ENCODE measurements at regions not wholly inside any gene's neighbourhood (a gene's known extent, or its start where the extent isn't known, plus 50 kb on each side); places are given as distances from the start of the nearest gene placed in this dataset.
A peak's percentile ranks its signal among the peaks of the same experiment; 100 is the strongest.

GRCh38 chr11:104618954-104619353 lies 279.3 kb downstream of the CASP12 start:
- no peaks in the 10 kb centered on the region for H3K27me3 Mint-ChIP-seq
- no peak overlapping the region for H3K4me3 Mint-ChIP-seq
- no peak for ATAC-seq (replicated peaks)
- DNase-seq: no peak
- peaks cover 0 to 2% of the 10 kb centered on the region in 2 donors for H3K4me1 Mint-ChIP-seq (ENCODE audit: low read depth in 2 of 2)
- H3K27ac Mint-ChIP-seq: no peak overlapping the region
- H3K36me3 Mint-ChIP-seq (ENCODE audit: insufficient read depth): no peaks in the 10 kb centered on the region
- no peaks in the 10 kb centered on the region for H3K9me3 Mint-ChIP-seq

- no peaks in the 10 kb centered on the region for H3K4me1 Mint-ChIP-seq (ENCODE audit: low read depth in 2 of 2)
- H3K27me3 Mint-ChIP-seq: no peaks in the 10 kb centered on the region
- H3K9me3 Mint-ChIP-seq: no peaks in the 10 kb centered on the region
- DNase-seq (no peak), ATAC-seq (replicated peaks) (no peak)
- H3K27ac Mint-ChIP-seq: no peak overlapping the region
- no peak overlapping the region for H3K4me3 Mint-ChIP-seq
- H3K36me3 Mint-ChIP-seq (ENCODE audit: insufficient read depth): no peaks in the 10 kb centered on the region
These were observed 283.3 kb downstream of the CASP12 start for GRCh38 chr11:104614961-104615360.

- no peak for ATAC-seq (replicated peaks)
- Mint-ChIP-seq H3K27ac (no peak overlapping the region), H3K36me3 (ENCODE audit: insufficient read depth) (no peaks in the 10 kb centered on the region), H3K4me3 (no peak overlapping the region), H3K4me1 (ENCODE audit: low read depth in 2 of 2) (peaks cover 2 to 3% of the 10 kb centered on the region in 2 donors), H3K27me3 (no peaks in the 10 kb centered on the region), H3K9me3 (no peaks in the 10 kb centered on the region)
- DNase-seq: no peak
These were observed 284.1 kb downstream of the CASP12 start for GRCh38 chr11:104614117-104614680.

- Mint-ChIP-seq H3K4me1 (ENCODE audit: low read depth in 2 of 2) (peaks cover 2 to 3% of the 10 kb centered on the region in 2 donors), H3K4me3 (no peak overlapping the region), H3K27ac (no peak overlapping the region), H3K27me3 (no peaks in the 10 kb centered on the region), H3K9me3 (no peaks in the 10 kb centered on the region), H3K36me3 (ENCODE audit: insufficient read depth) (no peaks in the 10 kb centered on the region)
- ATAC-seq (replicated peaks): no peak
- DNase-seq: no peak
These were observed 287.6 kb downstream of the CASP12 start for GRCh38 chr11:104610635-104611034.

GRCh38 chr11:104609311-104610085 lies 288.8 kb downstream of the CASP12 start:
- ATAC-seq (replicated peaks) (peak; percentile 99), DNase-seq (peak; percentile 23 to 42 (median 27))
- Mint-ChIP-seq H3K9me3 (no peaks in the 10 kb centered on the region), H3K36me3 (ENCODE audit: insufficient read depth) (no peaks in the 10 kb centered on the region), H3K4me1 (ENCODE audit: low read depth in 2 of 2) (peaks cover 2 to 3% of the 10 kb centered on the region in 2 donors), H3K4me3 (no peak overlapping the region), H3K27me3 (no peaks in the 10 kb centered on the region), H3K27ac (peak overlapping the region in 1 of 2 donors; percentile 82)

GRCh38 chr11:104602643-104603042 lies 295.6 kb downstream of the CASP12 start:
- Mint-ChIP-seq H3K4me1 (ENCODE audit: low read depth in 2 of 2) (no peaks in the 10 kb centered on the region), H3K9me3 (no peaks in the 10 kb centered on the region), H3K27me3 (no peaks in the 10 kb centered on the region), H3K36me3 (ENCODE audit: insufficient read depth) (no peaks in the 10 kb centered on the region), H3K4me3 (no peak overlapping the region), H3K27ac (no peak overlapping the region)
- DNase-seq: no peak
- ATAC-seq (replicated peaks): no peak

- DNase-seq (no peak), ATAC-seq (replicated peaks) (no peak)
- Mint-ChIP-seq H3K36me3 (ENCODE audit: insufficient read depth) (peaks cover 3% of the 10 kb centered on the region), H3K4me3 (no peak overlapping the region), H3K9me3 (no peaks in the 10 kb centered on the region), H3K4me1 (ENCODE audit: low read depth in 2 of 2) (no peaks in the 10 kb centered on the region), H3K27me3 (no peaks in the 10 kb centered on the region), H3K27ac (no peak overlapping the region)
These were observed 303.9 kb downstream of the CASP12 start for GRCh38 chr11:104594228-104594958.

GRCh38 chr11:104588970-104589369 lies 309.3 kb downstream of the CASP12 start:
- Mint-ChIP-seq H3K36me3 (ENCODE audit: insufficient read depth) (peaks cover 3% of the 10 kb centered on the region), H3K4me1 (ENCODE audit: low read depth in 2 of 2) (no peaks in the 10 kb centered on the region), H3K27me3 (peaks cover 9 to 11% of the 10 kb centered on the region in 2 donors), H3K27ac (no peak overlapping the region), H3K4me3 (no peak overlapping the region), H3K9me3 (no peaks in the 10 kb centered on the region)
- no peak for DNase-seq
- no peak for ATAC-seq (replicated peaks)

- peaks cover 15 to 16% of the 10 kb centered on the region in 2 donors for H3K27me3 Mint-ChIP-seq
- peaks cover 3% of the 10 kb centered on the region for H3K36me3 Mint-ChIP-seq (ENCODE audit: insufficient read depth)
- no peak for ATAC-seq (replicated peaks)
- H3K9me3 Mint-ChIP-seq: no peaks in the 10 kb centered on the region
- no peak for DNase-seq
- no peaks in the 10 kb centered on the region for H3K4me1 Mint-ChIP-seq (ENCODE audit: low read depth in 2 of 2)
- no peak overlapping the region for H3K27ac Mint-ChIP-seq
- no peak overlapping the region for H3K4me3 Mint-ChIP-seq
These were observed 309.8 kb downstream of the CASP12 start for GRCh38 chr11:104588446-104588845.

GRCh38 chr11:104584823-104585222 lies 313.4 kb downstream of the CASP12 start:
- ATAC-seq (replicated peaks): no peak
- Mint-ChIP-seq H3K4me1 (ENCODE audit: low read depth in 2 of 2) (no peaks in the 10 kb centered on the region), H3K9me3 (no peaks in the 10 kb centered on the region), H3K27me3 (peaks cover 18 to 22% of the 10 kb centered on the region in 2 donors), H3K27ac (no peak overlapping the region), H3K36me3 (ENCODE audit: insufficient read depth) (no peaks in the 10 kb centered on the region), H3K4me3 (no peak overlapping the region)
- no peak for DNase-seq

- H3K9me3 Mint-ChIP-seq: no peaks in the 10 kb centered on the region
- peaks cover 18 to 22% of the 10 kb centered on the region in 2 donors for H3K27me3 Mint-ChIP-seq
- H3K4me1 Mint-ChIP-seq (ENCODE audit: low read depth in 2 of 2): no peaks in the 10 kb centered on the region
- no peak for DNase-seq
- no peaks in the 10 kb centered on the region for H3K36me3 Mint-ChIP-seq (ENCODE audit: insufficient read depth)
- no peak overlapping the region for H3K27ac Mint-ChIP-seq
- H3K4me3 Mint-ChIP-seq: no peak overlapping the region
- ATAC-seq (replicated peaks): no peak
These were observed 314.4 kb downstream of the CASP12 start for GRCh38 chr11:104583857-104584256.

- Mint-ChIP-seq H3K27me3 (peaks cover 18 to 22% of the 10 kb centered on the region in 2 donors), H3K36me3 (ENCODE audit: insufficient read depth) (no peaks in the 10 kb centered on the region), H3K4me3 (no peak overlapping the region), H3K27ac (no peak overlapping the region), H3K4me1 (ENCODE audit: low read depth in 2 of 2) (no peaks in the 10 kb centered on the region), H3K9me3 (no peaks in the 10 kb centered on the region)
- DNase-seq: no peak
- no peak for ATAC-seq (replicated peaks)
These were observed 315.8 kb downstream of the CASP12 start for GRCh38 chr11:104582431-104582830.

- no peaks in the 10 kb centered on the region for H3K4me1 Mint-ChIP-seq (ENCODE audit: low read depth in 2 of 2)
- peaks cover 18 to 22% of the 10 kb centered on the region in 2 donors for H3K27me3 Mint-ChIP-seq
- no peak overlapping the region for H3K27ac Mint-ChIP-seq
- ATAC-seq (replicated peaks): no peak
- DNase-seq: no peak
- H3K9me3 Mint-ChIP-seq: no peaks in the 10 kb centered on the region
- no peaks in the 10 kb centered on the region for H3K36me3 Mint-ChIP-seq (ENCODE audit: insufficient read depth)
- H3K4me3 Mint-ChIP-seq: no peak overlapping the region
These were observed 316.8 kb downstream of the CASP12 start for GRCh38 chr11:104581246-104581980.
